ENCODE measurements at regions not wholly inside any gene's neighbourhood (a gene's known extent, or its start where the extent isn't known, plus 50 kb on each side); places are given as distances from the start of the nearest gene placed in this dataset.

DNA sequence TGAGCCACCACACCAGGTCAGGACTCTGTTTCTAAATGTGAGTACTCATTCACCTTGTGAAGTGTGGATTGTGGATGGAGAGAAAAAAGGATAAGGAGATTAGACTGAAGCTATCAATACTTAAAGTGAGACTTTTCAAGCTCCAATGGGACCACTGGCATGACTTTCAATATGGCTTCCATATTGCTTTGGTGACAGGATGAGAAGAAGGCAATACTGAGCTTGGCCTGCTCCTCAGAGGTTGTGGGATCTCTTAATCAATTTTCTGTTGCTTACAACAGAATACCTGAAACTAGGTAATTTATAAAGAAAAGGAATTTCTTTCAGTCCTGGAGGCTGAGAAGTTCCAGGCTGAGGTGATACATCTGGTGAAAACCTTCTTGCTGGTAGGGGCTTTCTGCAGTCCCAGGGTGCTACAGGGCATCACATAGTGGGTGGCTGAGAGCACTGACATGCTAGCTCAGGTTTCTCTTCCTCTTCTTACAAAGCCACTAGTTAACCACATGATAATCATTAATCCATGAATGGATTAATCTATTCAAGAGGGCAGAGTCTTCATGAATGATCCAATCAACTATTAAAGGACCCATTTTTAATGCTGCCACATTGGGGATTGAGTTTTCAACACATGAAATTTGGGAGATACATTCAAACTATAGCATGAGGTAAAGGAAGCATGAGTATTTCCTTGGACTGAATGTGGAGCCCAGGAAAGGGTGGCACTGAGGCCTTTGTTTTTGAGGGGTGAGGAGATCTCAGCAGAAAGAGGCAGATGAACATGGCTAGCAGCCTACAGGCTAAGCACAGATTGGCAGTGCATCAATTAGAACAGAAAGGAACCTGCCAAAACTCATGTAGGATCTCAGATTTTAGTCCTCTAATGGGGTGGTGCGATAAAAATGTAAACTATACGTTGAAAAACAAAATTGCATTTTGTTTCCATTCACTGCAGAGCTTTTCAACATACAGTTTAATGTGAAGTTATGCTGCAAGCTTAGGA is 274.5 kb downstream of the PIK3C3 start:
- TF ChIP-seq EZH2 (IDR thresholded peaks at IDR 0.05; ENCODE audit: borderline replicate concordance, low read depth, low read length, severe bottlenecking) (no peak), POLR2A (IDR thresholded peaks at IDR 0.05; ENCODE audit: low read depth, low read length) (no peak), POLR2AphosphoS5 (IDR thresholded peaks at IDR 0.05; ENCODE audit: insufficient read depth, low read depth, low read length) (no peak), GATA2 (IDR thresholded peaks at IDR 0.05; ENCODE audit: insufficient read depth, insufficient read length, low read depth, low read length) (no peak)
- TF ChIP-seq, protein P1, sequence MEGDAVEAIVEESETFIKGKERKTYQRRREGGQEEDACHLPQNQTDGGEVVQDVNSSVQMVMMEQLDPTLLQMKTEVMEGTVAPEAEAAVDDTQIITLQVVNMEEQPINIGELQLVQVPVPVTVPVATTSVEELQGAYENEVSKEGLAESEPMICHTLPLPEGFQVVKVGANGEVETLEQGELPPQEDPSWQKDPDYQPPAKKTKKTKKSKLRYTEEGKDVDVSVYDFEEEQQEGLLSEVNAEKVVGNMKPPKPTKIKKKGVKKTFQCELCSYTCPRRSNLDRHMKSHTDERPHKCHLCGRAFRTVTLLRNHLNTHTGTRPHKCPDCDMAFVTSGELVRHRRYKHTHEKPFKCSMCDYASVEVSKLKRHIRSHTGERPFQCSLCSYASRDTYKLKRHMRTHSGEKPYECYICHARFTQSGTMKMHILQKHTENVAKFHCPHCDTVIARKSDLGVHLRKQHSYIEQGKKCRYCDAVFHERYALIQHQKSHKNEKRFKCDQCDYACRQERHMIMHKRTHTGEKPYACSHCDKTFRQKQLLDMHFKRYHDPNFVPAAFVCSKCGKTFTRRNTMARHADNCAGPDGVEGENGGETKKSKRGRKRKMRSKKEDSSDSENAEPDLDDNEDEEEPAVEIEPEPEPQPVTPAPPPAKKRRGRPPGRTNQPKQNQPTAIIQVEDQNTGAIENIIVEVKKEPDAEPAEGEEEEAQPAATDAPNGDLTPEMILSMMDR (IDR thresholded peaks at IDR 0.05; ENCODE audit: extremely low read depth in 1 of 2, insufficient read depth in 1 of 2, low read depth in 1 of 2, low read length in 2 of 2): no peak

Measured in endothelial cell of umbilical vein (primary cell).